Liver (tissue), 7 donors: ENCODE measurements at regions not wholly inside any gene's neighbourhood (a gene's known extent, or its start where the extent isn't known, plus 50 kb on each side); places are given as distances from the start of the nearest gene placed in this dataset.

Source experiments
- DNase-seq: peaks from one replicate; pipeline ENCODE4 v3.0.0-alpha.2; 2017; ENCODE audit warnings: low spot score
- H3K27ac ChIP-seq, 2 donors: one replicate each; pipeline ENCODE4 v1.7.0; 2013; ENCODE audit warnings: inconsistent platforms in 2 of 2, low read length in 2 of 2, control low read depth in 1 of 2, low read depth in 1 of 2, mild to moderate bottlenecking in 1 of 2
- H3K27me3 ChIP-seq, 4 donors: one replicate each; pipeline versions ENCODE4 v1.6.1 to v1.7.0; 2013; ENCODE audit warnings: low read length in 3 of 4, inconsistent platforms in 1 of 4, mild to moderate bottlenecking in 1 of 4, moderate library complexity in 1 of 4; ENCODE audit not compliant: control insufficient read depth in 4 of 4, insufficient read depth in 4 of 4
- H3K36me3 ChIP-seq, 4 donors: one replicate each; pipeline versions ENCODE4 v1.6.1 to v1.7.0; 2013; ENCODE audit warnings: low read length in 3 of 4, mild to moderate bottlenecking in 3 of 4, low read depth in 1 of 4, moderate library complexity in 1 of 4; ENCODE audit not compliant: control insufficient read depth in 4 of 4, insufficient read depth in 3 of 4
- H3K4me1 ChIP-seq, 4 donors: one replicate each; pipeline versions ENCODE4 v1.6.1 to v1.7.0; 2013; ENCODE audit warnings: low read length in 3 of 4, mild to moderate bottlenecking in 3 of 4, moderate library complexity in 1 of 4; ENCODE audit not compliant: control insufficient read depth in 4 of 4, insufficient read depth in 4 of 4
- H3K4me3 ChIP-seq, 3 donors: one replicate each; pipeline versions ENCODE4 v1.6.1 to v1.7.0; 2013; ENCODE audit warnings: low read length in 3 of 3, control low read depth in 1 of 3, low read depth in 1 of 3, mild to moderate bottlenecking in 1 of 3
- H3K9ac ChIP-seq, 2 donors: one replicate each; pipeline ENCODE4 v1.7.0; 2013; ENCODE audit warnings: low read length in 2 of 2, mild to moderate bottlenecking in 2 of 2, moderate library complexity in 2 of 2, control low read depth in 1 of 2, low read depth in 1 of 2
- H3K9me3 ChIP-seq, 4 donors: one replicate each; pipeline versions ENCODE4 v1.6.1 to v1.7.0; 2013; ENCODE audit warnings: low read length in 3 of 4; ENCODE audit not compliant: control insufficient read depth in 4 of 4
- EGR1 ChIP-seq, 2 donors: IDR thresholded peaks; 2 replicates each; pipeline ENCODE4 v1.6.1; 2016 to 2018; ENCODE audit warnings: antibody characterized with exemption in 2 of 2, low read depth in 2 of 2
- FOXA1 ChIP-seq: IDR thresholded peaks from 2 replicates; pipeline ENCODE4 v1.6.1; 2016; ENCODE audit warnings: antibody characterized with exemption
- FOXA2 ChIP-seq: IDR thresholded peaks from 2 replicates; pipeline ENCODE4 v1.6.1; 2016; ENCODE audit warnings: antibody characterized with exemption
- GABPA ChIP-seq, 2 donors: IDR thresholded peaks in 1 of 2; conservative IDR thresholded peaks in 1 of 2; 2 replicates each; pipeline ENCODE4 v1.6.1; 2016; ENCODE audit warnings: antibody characterized with exemption in 2 of 2, mild to moderate bottlenecking in 1 of 2, moderate library complexity in 1 of 2
- HNF4A ChIP-seq, 2 donors: conservative IDR thresholded peaks; 2 replicates each; pipeline ENCODE4 v1.6.1; 2016; ENCODE audit warnings: antibody characterized with exemption in 2 of 2, mild to moderate bottlenecking in 2 of 2
- JUND ChIP-seq, 2 donors: IDR thresholded peaks; 2 replicates each; pipeline ENCODE4 v1.6.1; 2016; ENCODE audit warnings: antibody characterized with exemption in 2 of 2
- NR2F2 ChIP-seq: IDR thresholded peaks from 2 replicates; pipeline ENCODE4 v1.6.1; 2016; ENCODE audit warnings: antibody characterized with exemption
- RAD21 ChIP-seq, 2 donors: IDR thresholded peaks; 2 replicates each; pipeline ENCODE4 v1.6.1; 2016; ENCODE audit warnings: antibody characterized with exemption in 2 of 2, mild to moderate bottlenecking in 2 of 2
- REST ChIP-seq: IDR thresholded peaks from 2 replicates; pipeline ENCODE4 v1.6.1; 2016; ENCODE audit warnings: antibody characterized with exemption, mild to moderate bottlenecking
- RXRA ChIP-seq, 2 donors: IDR thresholded peaks; 2 replicates each; pipeline ENCODE4 v1.6.1; 2017 to 2018; ENCODE audit warnings: antibody characterized with exemption in 2 of 2, mild to moderate bottlenecking in 1 of 2
- SP1 ChIP-seq: IDR thresholded peaks from 2 replicates; pipeline ENCODE4 v1.6.1; 2018; ENCODE audit warnings: antibody characterized with exemption, mild to moderate bottlenecking
- TAF1 ChIP-seq: conservative IDR thresholded peaks from 2 replicates; pipeline ENCODE4 v1.6.1; 2016; ENCODE audit warnings: antibody characterized with exemption, mild to moderate bottlenecking
- YY1 ChIP-seq: IDR thresholded peaks from 2 replicates; pipeline ENCODE4 v1.6.1; 2016; ENCODE audit warnings: antibody characterized with exemption, mild to moderate bottlenecking
- WGBS: extraction: QIAGEN DNeasy Blood & Tissue Kit; methylation state at CpG from one replicate; pipeline ENCODE4 v1.1.7; 2013; 5-methylcytosine and 5-hydroxymethylcytosine counted together
- TF ChIP-seq, protein P1 (sequence below): IDR thresholded peaks from 2 replicates; pipeline ENCODE4 v1.6.1; 2016; ENCODE audit warnings: antibody characterized with exemption
- TF ChIP-seq, protein P2 (sequence below): IDR thresholded peaks from 2 replicates; pipeline ENCODE4 v1.6.1; 2016; ENCODE audit warnings: antibody characterized with exemption
- donor health status: healthy.
- donor health status: healthy.
- donor health status: healthy.
- donor health status: healthy.

- no peak overlapping the region for H3K27ac ChIP-seq
- no peak for DNase-seq
- no peaks in the 10 kb centered on the region for H3K4me1 ChIP-seq
- H3K4me3 ChIP-seq = no peak overlapping the region
- peaks cover 0 to 3% (median 0%) of the 10 kb centered on the region in 4 donors for H3K27me3 ChIP-seq
- H3K36me3 ChIP-seq = no peaks in the 10 kb centered on the region
- WGBS = 69% methylated on average over 5 of the region's 5 CpGs
- H3K9ac ChIP-seq = no peak overlapping the region
- H3K9me3 ChIP-seq = no peaks in the 10 kb centered on the region
- TF ChIP-seq RAD21 (IDR thresholded peaks at IDR 0.05) (no peak), SP1 (no peak), NR2F2 (no peak), JUND (IDR thresholded peaks at IDR 0.05) (no peak)
- TF ChIP-seq, protein P1, sequence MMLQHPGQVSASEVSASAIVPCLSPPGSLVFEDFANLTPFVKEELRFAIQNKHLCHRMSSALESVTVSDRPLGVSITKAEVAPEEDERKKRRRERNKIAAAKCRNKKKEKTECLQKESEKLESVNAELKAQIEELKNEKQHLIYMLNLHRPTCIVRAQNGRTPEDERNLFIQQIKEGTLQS = no peak
Observed at GRCh38 chr13:71967990-71968389, 101.0 kb upstream of the DACH1 start.

- H3K4me1 ChIP-seq = no peaks in the 10 kb centered on the region
- H3K27me3 ChIP-seq = peaks cover 0 to 3% (median 0%) of the 10 kb centered on the region in 4 donors
- no peaks in the 10 kb centered on the region for H3K36me3 ChIP-seq
- no peak overlapping the region for H3K9ac ChIP-seq
- DNase-seq = no peak
- H3K27ac ChIP-seq = no peak overlapping the region
- WGBS = 53% methylated on average over 8 of the region's 8 CpGs
- no peak for TF ChIP-seq RAD21 (IDR thresholded peaks at IDR 0.05)
- TF ChIP-seq, protein P1 = no peak
- TF ChIP-seq NR2F2 = no peak
- TF ChIP-seq REST = no peak
- TF ChIP-seq FOXA2 = no peak
- TF ChIP-seq FOXA1 = no peak
- TF ChIP-seq RXRA (IDR thresholded peaks at IDR 0.05) = no peak
- TF ChIP-seq JUND (IDR thresholded peaks at IDR 0.05) = no peak
- TF ChIP-seq, protein P2, sequence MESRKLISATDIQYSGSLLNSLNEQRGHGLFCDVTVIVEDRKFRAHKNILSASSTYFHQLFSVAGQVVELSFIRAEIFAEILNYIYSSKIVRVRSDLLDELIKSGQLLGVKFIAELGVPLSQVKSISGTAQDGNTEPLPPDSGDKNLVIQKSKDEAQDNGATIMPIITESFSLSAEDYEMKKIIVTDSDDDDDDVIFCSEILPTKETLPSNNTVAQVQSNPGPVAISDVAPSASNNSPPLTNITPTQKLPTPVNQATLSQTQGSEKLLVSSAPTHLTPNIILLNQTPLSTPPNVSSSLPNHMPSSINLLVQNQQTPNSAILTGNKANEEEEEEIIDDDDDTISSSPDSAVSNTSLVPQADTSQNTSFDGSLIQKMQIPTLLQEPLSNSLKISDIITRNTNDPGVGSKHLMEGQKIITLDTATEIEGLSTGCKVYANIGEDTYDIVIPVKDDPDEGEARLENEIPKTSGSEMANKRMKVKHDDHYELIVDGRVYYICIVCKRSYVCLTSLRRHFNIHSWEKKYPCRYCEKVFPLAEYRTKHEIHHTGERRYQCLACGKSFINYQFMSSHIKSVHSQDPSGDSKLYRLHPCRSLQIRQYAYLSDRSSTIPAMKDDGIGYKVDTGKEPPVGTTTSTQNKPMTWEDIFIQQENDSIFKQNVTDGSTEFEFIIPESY = no peak
- TF ChIP-seq EGR1 (IDR thresholded peaks at IDR 0.05; ENCODE audit: low read depth in 2 of 2) = no peak
- no peak for TF ChIP-seq YY1
- H3K9me3 ChIP-seq = no peaks in the 10 kb centered on the region
- no peak overlapping the region for H3K4me3 ChIP-seq
Observed at GRCh38 chr13:71964491-71965100, 97.6 kb upstream of the DACH1 start.

- Histone ChIP-seq H3K9me3 (no peaks in the 10 kb centered on the region), H3K9ac (no peak overlapping the region), H3K27me3 (peaks cover 0 to 3% (median 0%) of the 10 kb centered on the region in 4 donors), H3K4me3 (no peak overlapping the region), H3K36me3 (no peaks in the 10 kb centered on the region), H3K27ac (no peak overlapping the region), H3K4me1 (no peaks in the 10 kb centered on the region)
- 76% methylated on average over 3 of the region's 3 CpGs for whole genome bisulfite sequencing
- DNase-seq = no peak
- TF ChIP-seq SP1 = no peak
- TF ChIP-seq GABPA (IDR thresholded peaks at IDR 0.05 in 1 of 2, conservative IDR thresholded peaks at IDR 0.05 in 1 of 2) = no peak
- TF ChIP-seq HNF4A (conservative IDR thresholded peaks at IDR 0.05) = no peak
- no peak for TF ChIP-seq RXRA (IDR thresholded peaks at IDR 0.05)
- no peak for TF ChIP-seq REST
- TF ChIP-seq FOXA1 = no peak
- TF ChIP-seq, protein P1 = no peak
- no peak for TF ChIP-seq JUND (IDR thresholded peaks at IDR 0.05)
- TF ChIP-seq FOXA2 = no peak
- TF ChIP-seq TAF1 = no peak
Observed at GRCh38 chr13:71962735-71963134, 95.7 kb upstream of the DACH1 start.
